GM18868 (cell line): ENCODE measurements at regions not wholly inside any gene's neighbourhood (a gene's known extent, or its start where the extent isn't known, plus 50 kb on each side); places are given as distances from the start of the nearest gene placed in this dataset.

ENCODE experiments used
- ATAC-seq: cut with Tn5 transposase; IDR thresholded peaks from one replicate; pipeline ENCODE4 v1.9.1; 2021; ENCODE audit warnings: mild to moderate bottlenecking, moderate library complexity; ENCODE audit not compliant: unreplicated experiment

GRCh38 chr10:70966646-70967553, 78.5 kb upstream of the PCBD1 start:
- no peak for ATAC-seq

- ATAC-seq, result no peak
Observed at GRCh38 chr10:70967591-70968587, 79.5 kb upstream of the PCBD1 start.

GRCh38 chr10:70969188-70969587, 80.8 kb upstream of the PCBD1 start:
- ATAC-seq, result no peak

DNA sequence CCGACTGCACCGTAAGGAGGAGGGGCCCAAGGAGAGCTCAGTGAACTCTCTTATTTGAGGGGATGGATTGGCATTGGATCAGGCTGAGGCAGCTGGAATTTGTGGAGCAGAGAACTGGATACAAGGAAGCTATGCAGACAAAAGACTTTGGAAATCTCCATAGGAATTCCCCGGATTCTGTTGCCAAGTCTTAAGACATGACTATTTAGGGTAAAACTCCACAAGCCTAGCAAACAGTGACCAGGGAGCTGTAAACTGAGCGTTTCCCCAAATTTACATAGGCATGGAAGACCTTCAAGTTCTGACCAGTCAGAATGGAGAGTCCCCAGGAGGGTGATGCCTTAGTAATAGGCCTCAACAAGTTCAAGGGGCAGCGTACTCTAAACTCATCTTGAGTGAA, 82.5 kb upstream of the PCBD1 start:
- no peak for ATAC-seq

GRCh38 chr10:70973275-70973674, 84.9 kb upstream of the PCBD1 start:
- ATAC-seq, result no peak

- no peak for ATAC-seq
Observed at GRCh38 chr10:70974351-70974901, 86.1 kb upstream of the PCBD1 start.

- ATAC-seq, result no peak
Observed at GRCh38 chr10:70974920-70975319, 86.6 kb upstream of the PCBD1 start.

DNA sequence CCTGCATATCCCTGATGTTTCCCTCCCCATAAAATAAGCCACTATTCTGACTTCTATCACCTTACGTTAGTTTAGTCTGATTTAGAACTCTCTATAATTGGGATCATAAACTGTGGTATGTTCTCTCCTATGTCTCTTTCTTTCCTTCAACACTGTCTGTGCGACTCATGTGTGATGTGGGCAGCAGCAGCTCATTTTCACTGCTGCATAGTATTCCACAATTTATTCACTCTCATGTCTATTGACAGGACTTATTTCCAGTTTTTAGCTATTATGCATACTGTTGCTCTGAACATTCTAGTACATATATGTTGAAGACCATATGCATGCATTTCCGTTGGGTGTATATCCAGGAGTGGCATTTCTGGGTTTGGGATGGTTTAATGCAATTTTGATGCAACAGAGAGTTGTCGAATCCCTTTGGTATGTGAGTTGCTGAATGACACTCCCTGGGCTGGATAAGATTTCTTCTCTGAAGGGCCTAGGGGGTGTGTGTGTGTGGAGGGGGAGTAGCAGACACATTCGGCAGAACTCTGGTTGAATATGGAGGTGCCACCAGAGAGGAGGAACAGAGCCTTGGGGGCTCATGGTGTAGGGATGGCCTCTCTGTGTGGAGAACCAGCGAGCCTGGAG, 87.8 kb upstream of the PCBD1 start:
- no peak for ATAC-seq

- no peak for ATAC-seq
Observed at GRCh38 chr10:70977625-70978024, 89.3 kb upstream of the PCBD1 start.

GRCh38 chr10:70978181-70978580, 89.8 kb upstream of the PCBD1 start:
- ATAC-seq, result no peak

DNA sequence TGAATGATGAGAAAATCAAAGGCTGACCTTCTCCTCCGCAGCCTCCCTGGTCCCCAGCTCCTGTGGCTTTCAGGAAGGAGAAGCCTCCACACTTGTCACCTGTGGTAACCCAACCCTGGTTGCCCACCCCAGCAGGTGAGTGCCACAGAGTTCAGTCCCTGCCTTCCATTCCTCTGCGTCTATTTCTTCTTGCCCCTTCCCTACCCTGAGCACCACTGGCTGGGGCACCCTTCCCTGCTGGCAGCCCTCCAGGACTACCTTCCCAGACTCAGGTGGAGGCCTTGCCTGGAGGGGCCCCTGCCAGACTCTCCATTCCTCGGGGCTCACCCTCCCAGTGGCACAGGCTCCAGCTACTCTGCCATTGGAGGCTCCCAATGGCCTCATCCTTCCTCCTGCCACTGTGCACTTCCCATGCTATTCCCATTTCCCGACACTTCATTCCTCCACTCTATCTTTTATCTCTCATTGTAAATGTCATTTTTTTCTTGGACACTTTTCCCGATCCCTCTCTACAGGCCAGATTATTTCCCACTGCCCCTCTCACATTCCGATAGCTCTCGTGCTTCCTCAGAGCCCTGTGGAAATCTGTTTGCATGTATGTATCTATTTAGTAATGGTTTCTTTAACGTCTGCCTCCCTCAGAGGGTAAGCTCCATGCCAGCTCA, 90.6 kb upstream of the PCBD1 start:
- ATAC-seq, result no peak

- no peak for ATAC-seq
Observed at GRCh38 chr10:70980687-70981086, 92.3 kb upstream of the PCBD1 start.

- ATAC-seq, result no peak
Observed at GRCh38 chr10:70981171-70981836, 92.9 kb upstream of the PCBD1 start.

DNA sequence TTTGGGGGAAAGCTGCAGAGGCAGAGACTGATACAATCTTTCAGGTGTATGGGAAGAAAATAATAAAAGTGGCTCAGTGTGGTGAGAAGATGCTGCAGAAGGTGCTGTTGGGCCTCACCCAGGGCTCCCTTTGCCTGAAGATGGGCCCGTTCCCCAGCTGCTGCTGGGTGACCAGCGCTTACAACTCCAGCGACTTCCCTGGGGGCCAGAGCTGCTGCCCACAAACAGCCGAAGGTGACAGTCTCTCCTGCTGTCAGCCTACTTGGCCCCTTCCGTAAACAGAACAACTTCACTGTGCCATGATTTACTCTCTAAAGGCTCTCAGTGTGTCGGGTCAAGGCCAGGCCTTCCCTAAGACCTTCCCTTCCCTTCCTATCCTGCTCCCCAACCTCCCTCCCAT, 93.6 kb upstream of the PCBD1 start:
- no peak for ATAC-seq

- ATAC-seq, result peak; percentile 76
Observed at GRCh38 chr10:70982443-70982842, 94.1 kb upstream of the PCBD1 start.

DNA sequence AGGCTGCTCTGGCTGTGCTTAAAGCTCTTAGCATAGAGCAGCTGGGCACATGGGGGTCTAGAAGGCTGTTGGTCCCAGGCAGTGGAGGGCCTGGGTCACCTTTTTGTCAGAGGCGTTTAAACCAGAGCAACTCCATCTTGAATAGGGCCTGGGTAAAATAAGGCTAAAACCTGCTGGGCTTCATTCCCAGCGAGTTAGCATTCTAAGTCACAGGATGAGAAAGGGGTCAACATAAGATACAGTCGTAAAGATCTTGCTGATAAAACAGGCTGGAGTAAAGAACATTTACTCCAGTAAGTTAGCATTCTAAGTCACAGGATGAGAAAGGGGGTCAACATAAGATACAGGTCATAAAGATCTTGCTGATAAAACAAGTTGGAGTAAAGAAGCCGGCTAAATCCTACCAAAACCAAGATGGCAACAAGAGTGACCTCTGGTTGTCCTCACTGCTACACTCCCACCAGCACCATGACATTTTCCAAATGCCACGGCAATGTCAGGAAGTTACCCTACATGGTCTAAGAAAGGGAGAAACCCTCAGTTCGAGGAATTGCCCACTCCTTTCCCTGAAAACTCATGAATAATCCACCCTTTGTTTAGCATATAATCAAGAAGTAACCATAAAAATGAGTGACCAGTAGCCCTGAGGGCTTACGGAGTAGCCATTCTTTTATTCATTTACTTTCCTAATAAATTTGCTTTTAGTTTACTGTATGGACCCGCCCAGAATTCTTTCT, 96.8 kb upstream of the PCBD1 start:
- no peak for ATAC-seq

GRCh38 chr10:70985824-70986622, 97.7 kb upstream of the PCBD1 start:
- no peak for ATAC-seq

DNA sequence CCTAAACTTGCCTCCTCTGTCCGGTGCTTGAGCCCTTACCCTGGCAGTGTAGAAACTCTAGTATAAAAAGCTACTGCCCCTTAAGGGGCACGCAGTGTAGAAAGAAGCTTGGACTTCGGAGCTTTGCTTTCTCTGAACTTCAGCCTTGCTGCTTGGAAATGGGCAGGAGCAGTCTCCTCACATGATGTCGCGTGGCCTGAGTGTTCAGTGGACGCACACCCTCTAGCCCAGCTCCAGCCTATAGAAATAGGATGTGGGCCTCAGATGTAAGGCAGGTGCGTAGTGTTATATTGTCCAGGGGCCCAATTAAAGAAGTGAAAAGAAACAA, 98.2 kb upstream of the PCBD1 start:
- no peak for ATAC-seq
